HG02840 (cell line): ENCODE measurements at regions not wholly inside any gene's neighbourhood (a gene's known extent, or its start where the extent isn't known, plus 50 kb on each side); places are given as distances from the start of the nearest gene placed in this dataset.
"Not testable (repeated sequence)": the region's sequence is repeated elsewhere in the genome, so short reads cannot be mapped to it uniquely, and the experiment has no call there.

Source experiments
- ATAC-seq: cut with Tn5 transposase; IDR thresholded peaks from one replicate; pipeline ENCODE4 v1.9.1; 2021; ENCODE audit warnings: mild to moderate bottlenecking, moderate library complexity, moderate number of reproducible peaks; ENCODE audit not compliant: unreplicated experiment, low FRiP score

DNA sequence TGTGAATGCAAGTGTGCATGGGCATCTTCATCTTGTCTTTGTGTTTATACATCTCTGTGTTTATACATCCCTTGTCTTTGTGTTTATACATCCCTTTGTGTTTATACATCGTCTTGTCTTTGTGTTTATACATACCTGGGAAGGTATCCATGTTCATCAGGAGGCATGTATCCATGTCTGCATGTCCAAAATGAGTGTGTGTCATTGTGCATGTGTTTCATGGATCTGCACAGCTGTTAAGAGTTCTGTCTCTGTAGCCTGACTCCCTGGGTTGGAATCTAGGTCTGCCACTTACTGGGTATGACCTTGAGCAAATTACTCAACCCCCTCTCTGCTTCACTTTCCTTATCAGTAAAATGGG lies 50.1 kb upstream of the SIRPA start:
- ATAC-seq, result no peak

DNA sequence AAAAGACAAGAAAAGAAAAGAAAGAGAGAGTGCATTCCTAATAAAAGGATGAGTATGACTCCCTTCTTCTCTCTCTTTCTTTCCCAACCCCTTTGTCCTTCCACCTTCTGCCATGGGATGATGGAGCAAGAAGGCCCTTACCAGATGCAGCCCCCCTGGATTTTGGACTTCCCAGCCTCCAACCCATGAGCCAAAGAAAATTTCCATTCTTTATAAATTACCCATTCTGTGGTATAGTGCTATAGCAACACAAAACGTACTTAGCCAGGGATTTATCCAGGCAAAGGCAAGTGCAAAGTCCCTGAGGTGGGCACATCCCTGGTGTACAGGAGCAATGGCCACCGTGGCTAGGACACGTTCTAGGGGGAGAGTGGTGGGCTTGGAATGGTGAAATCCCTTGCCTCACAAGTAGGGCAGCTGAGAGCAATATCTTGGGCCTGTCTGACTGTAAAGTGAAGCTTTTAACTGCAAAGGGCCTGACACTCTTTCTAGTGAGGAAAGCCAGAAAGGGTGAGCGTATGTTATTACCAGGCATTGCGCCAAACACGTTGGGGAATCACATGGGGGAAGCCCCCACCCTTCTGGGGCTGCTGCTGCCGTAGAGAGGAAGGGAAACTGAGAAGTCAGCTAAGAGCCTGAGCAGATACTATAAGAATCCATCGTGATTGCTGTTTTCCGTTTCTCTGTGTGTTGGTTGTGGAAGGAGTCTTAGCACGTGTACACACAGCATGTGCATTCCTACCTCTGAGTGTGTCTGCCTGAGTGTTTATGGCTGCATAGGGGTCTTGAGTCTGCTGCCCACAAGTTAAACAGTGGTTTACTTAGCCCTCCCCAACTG lies 50.7 kb upstream of the SIRPA start:
- peak; percentile 73 for ATAC-seq

DNA sequence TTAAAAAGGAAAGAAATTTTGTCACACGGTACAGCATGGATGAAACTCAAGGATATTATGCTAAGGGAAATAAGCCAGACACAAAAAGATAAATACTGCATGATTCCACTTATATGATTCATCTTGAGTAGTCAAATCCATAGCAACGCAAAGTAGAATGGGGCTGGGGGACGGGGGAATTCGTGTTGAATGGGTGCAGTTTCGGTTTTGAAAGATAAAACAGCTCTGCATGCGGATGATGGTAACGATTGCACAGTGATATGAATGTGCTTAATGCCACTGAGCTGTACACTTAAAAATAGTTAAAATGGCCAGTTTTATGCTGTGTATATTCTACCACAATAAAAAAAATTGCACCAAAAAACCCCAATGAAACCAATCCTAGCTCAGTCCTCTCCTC lies 52.9 kb upstream of the SIRPA start:
- ATAC-seq, result no peak

DNA sequence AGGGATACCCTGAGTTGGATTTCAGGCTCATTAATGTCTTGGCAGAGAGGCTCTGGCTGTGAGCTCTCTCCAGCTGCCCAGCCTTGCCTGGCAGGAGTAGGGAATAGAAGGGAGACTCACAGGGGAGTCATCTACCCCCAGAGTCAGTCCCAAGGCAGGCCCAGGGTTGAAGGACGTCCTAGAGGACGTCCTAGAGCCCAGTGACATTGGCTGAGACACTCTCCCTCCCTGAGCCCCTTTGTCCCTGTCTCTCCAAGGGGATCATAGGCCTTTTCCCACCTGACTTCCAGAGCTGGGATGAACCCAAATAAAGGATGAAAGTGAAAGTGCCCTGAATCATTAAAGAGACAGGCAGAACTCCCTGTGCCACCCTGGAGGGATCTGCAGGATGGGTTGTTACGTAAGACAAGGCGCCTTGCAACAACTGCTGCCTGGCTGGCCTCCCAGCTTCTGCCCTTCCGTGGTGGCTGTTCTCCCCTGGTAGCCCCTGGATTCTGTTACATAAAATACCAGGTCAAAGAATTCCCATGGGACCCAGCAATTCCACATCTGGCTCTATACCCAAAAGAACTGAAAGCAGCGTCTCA lies 53.6 kb upstream of the SIRPA start:
- ATAC-seq, result no peak

DNA sequence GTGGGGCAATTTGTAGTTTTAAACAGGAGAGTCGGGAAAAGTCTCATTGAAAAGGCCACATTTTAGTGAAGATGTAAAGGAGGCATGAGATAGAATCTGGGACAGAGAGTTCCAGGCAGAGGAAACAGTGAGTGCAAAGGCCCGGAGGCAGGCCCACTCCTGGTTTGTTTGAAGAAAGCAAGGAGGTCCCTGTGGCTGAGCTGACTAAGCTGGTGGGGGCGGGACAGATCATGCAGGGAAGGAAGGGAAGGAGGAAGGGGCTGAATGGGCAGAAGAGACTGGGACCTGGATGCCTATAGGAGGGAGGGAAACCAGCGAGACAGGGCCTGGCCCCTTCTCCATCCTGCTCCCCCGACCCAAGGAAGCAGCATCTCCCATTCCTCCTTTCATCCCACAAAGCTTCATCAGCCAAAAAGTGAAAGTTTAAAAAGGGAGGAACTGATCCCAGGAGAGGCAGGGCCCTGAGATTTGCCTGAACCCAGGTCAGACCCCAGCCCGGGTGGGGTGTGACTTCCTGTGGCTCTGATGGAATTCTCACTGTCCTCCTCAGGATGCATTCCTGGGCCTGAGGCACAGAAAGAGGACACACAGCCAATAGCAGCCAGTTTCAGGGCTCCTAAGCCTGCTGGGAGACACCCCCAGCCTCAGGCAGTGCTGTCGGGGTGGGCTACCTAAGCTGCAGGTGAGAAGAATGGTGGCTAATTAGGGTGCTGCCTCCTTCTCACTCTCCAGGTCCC lies 54.2 kb upstream of the SIRPA start:
- no peak for ATAC-seq

DNA sequence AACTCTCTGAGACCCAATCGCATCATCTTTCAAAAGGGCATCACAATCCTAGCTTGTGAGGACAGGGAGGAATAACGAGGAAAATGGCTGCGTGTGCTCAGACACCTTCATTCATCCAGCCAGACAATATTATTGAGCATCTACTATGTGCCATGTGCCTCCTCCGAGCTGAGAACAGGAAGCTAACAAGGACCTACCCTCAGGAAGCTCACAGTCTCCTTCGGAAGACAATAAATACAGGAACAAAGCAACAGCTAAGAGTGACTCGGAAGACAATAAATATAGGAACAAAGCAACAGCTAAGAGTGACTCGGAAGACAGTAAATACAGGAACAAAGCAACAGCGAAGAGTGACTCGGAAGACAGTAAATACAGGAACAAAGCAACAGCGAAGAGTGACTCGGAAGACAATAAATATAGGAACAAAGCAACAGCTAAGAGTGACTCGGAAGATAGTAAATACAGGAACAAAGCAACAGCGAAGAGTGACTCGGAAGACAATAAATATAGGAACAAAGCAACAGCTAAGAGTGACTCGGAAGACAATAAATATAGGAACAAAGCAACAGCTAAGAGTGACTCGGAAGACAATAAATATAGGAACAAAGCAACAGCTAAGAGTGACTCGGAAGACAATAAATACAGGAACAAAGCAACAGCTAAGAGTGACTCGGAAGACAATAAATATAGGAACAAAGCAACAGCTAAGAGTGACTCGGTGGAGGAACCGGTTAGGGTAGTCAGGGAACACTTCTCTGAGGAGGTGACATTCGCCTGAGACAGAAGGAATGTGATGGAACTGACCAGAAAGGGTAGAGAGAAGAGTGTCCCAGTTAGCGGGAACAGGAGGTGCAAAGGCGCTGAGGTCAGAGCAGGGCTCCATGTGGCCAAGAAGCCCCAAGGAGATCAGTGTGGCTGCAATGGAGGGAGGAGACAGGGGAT lies 55.6 kb upstream of the SIRPA start:
- ATAC-seq, result not testable (repeated sequence)

DNA sequence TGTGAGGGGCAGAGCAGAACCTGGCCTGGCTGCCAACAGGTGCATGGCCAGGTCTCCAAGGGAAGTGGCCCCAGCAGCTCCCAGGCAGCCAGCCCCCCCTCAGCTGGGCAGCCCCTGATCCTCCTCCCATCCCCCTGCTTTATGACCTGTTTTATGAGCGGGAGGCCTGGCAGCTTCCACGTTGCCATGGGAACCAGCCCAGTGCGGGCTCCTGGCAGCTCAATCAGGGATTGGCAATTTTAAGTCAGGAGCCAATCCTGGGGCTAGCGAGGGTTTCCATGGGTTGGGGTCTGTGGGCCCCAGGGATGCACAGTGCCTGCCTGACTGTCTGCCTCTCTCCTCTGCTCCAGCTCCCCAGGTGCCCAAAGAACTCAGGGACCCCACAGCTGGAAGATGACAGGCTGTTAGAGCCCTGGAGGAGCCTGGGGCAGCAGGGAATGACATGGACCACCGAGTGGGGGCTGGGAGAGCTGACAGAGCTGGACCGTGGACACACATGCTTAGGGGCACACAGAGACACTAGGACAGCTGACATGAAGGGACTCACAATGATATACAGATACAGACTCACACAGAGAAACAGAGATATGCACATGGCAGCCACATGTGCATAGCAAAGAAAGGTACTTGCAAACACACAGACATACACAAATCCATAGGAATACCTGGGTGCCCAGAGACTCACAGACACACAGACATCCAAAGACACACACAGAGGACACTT lies 56.5 kb upstream of the SIRPA start:
- no peak for ATAC-seq

DNA sequence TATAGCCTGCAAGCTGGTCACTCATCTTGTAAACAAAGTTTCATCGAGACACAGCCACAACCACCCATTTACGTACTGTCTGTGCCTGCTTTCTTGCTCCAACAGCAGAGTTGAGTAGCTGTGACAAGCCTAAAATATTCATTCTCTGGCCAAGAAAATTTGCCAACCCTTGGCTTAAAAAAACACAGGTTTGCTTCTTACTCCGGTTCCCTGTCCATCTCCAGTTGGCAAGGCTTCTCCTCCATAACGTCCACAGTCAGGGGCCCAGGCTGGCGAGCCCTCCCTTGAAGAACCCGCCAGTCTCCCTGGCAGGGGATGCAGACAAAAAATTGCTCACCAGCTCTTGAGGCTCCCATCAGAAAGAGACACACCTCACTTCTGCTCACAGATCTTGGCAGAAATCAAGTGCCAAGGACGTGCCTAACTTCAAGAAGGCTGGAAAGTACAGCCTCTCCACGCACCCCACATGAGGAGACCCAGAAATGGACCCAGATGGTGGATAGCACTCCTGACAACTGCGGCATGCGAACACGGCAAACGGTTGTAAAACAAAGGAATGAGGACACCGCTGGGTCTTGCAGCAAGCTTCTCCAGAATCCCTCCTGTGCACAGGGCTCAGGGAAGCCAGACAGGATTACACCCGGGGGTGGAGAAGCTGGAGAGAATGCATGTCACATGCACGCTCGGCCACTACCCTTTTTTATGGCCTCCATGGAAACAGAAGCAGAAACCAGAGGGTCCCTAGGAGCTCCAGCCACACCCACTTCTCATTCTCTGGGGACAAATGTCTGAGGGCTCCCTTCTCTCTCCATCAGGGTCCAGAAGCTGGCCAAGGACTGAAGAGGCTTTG lies 59.8 kb upstream of the SIRPA start:
- ATAC-seq, result no peak

DNA sequence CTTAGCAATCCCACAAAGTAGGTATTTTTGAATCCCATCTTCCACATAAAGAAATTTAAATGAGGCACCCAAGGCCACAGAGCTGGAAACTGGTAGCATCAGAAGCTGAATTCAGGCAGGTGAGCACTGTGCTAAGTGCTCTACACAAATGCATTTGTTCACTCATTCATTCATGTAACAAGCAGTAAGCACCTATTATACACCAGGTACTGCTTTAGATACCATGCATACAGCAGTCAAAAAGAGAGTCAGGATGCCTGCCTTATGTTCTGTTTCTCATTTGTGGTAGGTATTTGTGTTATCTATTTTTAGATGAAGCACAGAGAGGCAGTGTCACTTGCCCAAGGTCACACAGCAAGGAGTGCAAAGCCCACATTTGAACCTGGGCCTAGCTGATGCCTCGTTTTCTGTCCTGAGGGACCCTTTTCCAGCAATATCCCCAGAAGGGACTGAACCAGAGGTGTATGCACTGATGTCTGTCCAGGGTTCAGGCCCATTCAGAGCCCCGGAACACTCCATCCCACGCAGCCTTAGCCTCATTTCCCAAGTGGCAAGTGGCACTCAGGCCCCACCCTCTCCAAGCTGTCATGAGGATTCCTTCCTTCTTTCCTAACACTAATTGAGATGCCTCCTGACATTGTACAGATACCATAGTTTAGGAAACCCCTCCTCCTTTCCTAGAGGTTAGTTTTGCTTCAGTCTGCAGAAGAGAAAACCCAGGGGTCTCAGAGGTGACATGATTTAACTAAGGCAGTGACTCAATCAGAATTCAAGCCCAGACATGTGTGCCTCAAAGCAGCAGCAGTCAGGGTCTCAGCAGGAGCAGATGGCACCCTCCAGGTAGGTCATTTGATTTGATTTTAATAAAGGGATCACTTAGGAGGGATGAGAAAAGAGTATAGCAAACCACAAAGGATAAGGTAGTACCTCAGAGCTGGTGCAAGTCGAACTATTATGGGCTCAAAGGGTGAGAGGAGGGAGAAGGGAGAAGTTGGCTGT lies 61.2 kb upstream of the SIRPA start:
- ATAC-seq, result no peak

DNA sequence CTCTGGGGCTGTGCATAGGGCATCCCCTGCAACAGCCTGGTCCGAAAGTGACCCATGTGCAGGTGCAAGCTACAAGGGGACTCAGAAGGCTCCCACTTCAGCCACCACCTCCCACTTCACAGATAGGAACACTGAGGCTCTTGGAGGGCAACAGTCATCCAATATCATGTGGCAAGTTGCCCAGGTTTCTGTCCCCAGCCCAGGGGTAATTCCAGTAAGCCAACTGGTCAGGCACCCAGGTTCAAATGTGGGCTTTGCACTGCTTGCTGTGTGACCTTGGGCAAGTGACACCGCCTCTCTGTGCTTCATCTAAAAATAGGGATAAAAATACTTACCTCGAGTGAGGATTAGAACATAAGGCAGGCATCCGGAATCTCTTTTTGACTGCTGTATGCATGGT lies 62.0 kb upstream of the SIRPA start:
- ATAC-seq, result no peak

DNA sequence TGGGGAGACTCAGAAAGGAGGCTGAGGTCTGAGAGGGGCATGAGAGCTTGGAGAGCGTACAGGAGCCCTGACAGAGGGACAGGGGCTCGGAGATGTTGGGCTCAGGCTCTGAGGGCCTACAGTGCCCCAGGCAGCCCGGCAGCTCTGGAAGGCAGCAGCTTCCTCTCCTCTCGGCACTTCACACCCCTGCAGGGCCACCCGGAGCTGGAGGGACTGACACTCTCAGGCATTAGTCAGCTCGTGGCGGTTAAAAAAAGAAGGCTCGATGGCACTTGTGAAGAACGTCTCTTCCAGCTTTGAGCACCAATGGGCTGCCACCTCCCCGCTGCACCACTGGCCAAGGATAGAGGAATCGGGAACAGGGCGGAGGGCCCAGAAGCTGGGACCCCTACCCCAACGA lies 62.6 kb upstream of the SIRPA start:
- ATAC-seq, result no peak

DNA sequence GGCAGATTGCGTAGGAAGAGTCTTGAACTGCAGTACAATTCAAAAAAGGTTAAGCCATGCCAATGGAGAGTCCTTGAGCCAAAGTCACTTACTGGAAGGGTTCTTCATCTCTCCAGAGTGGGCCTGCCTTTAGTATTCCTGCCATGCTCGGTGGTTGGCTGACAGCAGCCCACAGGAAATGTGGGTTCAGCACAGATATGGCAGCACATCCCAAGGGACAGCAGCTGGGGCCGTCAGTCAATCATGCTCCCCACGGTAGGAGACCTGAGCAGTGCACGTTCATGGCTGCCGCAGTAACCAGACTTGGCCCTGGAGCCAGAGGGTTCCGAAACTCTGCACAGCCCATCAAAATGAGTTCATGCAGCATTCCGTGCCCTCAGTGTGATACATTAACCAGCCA lies 63.6 kb upstream of the SIRPA start:
- no peak for ATAC-seq

DNA sequence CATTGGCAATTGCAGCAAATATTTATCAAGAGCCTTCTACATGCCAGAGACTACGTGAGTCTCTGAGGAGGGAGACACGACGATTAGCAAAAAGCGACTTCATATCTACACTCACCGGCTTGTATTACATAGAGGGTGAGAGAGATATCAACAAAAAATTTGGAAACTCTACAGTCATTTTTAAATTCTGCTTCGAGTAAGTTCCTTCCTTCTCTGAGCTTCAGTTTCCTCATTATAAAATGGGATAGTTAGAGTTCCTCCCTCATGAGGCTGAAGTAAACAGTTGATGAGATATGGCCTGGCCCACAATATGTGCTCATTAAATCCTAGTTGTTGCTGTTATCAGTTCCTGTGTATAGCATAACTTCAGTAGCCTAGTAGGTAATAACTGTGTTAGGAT lies 64.1 kb upstream of the SIRPA start:
- no peak for ATAC-seq

DNA sequence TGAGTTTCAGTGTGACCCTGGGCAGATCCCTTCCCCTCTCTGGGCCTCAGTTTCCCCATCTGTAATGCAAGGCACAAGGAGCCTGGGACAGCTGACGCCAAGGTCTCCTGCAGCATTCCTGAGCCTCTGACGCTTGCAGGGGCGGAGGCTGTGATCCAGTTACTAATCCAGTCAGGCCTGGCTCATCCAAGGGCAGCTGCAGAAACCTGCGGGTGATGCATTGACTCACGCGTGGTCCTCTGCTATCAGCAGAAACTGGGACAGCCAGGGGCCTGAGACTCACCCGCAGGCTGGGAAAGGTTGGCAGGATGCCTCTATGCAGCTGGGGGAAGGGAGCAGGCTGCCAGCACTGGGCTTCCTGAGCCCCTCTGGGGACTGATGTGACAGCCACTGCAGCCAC lies 65.0 kb upstream of the SIRPA start:
- ATAC-seq, result no peak

DNA sequence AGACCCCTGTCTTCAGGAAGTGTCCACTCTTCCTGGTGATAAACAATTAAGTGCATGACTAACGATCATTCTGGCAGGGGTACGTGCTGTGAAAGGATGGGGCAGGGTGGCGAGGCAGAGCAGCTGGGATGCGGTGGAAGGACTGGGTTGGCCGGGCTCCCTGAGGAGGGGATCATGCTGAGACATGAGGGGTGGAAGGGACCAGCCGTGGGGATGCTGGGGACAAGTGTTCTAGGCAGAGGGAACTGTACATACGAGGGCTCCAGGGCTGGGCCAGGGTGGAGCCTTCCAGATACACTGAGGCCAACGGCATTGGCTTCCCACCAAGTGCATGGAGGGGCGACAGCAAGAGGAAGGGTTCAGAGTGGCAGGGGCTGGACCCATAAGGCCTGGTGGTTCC lies 65.7 kb upstream of the SIRPA start:
- ATAC-seq, result no peak

DNA sequence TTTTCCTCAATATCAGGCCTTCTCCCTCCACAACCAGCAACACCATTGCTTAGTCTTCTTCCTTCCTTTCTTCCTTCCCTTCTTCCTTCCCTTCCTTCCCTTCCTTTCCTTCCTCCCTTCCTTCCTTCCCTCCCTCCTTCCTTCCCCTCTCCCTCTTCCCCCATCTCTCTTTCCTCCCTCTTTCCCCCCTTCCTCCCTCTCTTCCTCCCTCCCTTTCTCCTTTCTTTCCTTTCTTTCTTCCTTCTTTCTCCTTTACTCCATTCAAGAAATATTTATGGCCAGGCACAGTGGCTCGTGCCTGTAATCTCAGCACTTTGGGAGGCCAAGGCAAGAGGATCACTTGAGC lies 66.4 kb upstream of the SIRPA start:
- ATAC-seq, result no peak

DNA sequence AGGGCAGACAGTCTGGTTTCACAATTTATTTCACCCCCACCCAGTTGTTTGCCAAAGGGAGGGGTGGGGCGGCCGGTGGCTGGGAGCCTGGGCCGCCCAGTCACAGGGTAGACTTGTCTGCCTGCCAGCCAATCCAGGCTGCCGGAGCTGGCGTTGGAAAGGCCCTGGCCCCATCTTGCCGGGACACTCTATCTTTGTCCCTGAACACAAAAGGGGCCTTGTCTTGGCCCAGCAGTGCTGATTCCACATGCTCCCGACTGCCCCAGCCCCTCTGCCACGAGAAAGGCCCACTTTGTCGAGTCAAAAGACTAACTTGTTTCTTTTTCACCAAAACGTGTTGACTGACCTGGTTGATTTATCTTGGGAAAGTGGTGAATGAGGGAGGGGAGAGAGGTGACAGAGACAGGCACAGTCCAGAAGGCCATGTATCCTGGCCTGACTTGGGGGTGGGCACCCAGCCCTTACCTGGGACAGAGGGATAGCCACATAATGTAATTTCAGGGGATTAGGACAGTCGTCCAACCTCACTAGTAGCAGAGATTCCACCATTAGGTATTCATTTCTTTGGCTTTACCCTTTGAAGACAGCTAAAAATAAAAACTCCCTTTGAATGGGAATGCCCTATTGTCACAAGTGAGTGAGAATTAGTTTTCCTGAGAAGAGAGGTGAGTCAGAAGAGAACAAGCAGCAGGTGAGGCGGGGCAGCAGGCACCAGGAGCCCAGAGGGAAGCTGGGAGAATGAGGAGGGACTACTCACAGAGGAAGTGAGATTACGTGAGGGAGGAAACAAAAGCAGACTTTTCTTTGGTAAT lies 67.0 kb upstream of the SIRPA start:
- no peak for ATAC-seq
